Panc1 (cell line): ENCODE measurements at regions not wholly inside any gene's neighbourhood (a gene's known extent, or its start where the extent isn't known, plus 50 kb on each side); places are given as distances from the start of the nearest gene placed in this dataset.

ENCODE experiments used
- ATAC-seq: fragments of 200-7000 bp; cut with Tn5 transposase; 2 replicates; pipeline ENCODE4 v1.9.1; 2020; ENCODE audit warnings: mild to moderate bottlenecking, moderate library complexity
- BruUV-seq: library from RNA; stranded (reverse); fragments of 400-500 nt; replicated peaks from 2 replicates; lab custom pipeline; 2021; lab: Mats Ljungman, UMichigan
- CTCF ChIA-PET: fragments of 300-600 bp; sonication (Branson Sonifier 250); formaldehyde crosslinking; loops from one replicate; lab custom pipeline; 2022; ENCODE audit warnings: antibody characterized with exemption; lab: Charles Lee
- POLR2A ChIA-PET: fragments of 300-600 bp; sonication (Branson Sonifier 250); formaldehyde crosslinking; loops from one replicate; lab custom pipeline; 2022; ENCODE audit warnings: antibody characterized with exemption; lab: Charles Lee
- DNase-seq: peaks from one replicate; pipeline ENCODE4 v3.0.0-alpha.2; 2010; ENCODE audit warnings: low read depth, low spot score
- H3K27ac ChIP-seq: 2 replicates; pipeline ENCODE4 v1.5.1; 2011; ENCODE audit warnings: mild to moderate bottlenecking, low read length, inconsistent platforms
- H3K27me3 ChIP-seq: fragments of 200-500 bp; sonication (Bioruptor generic); 2 replicates; pipeline ENCODE4 v1.6.0; 2014; ENCODE audit warnings: low read length, inconsistent platforms; ENCODE audit not compliant: control insufficient read depth, insufficient read depth
- H3K36me3 ChIP-seq: fragments of 200-500 bp; sonication (Bioruptor generic); 2 replicates; pipeline ENCODE4 v1.5.1; 2014; ENCODE audit warnings: inconsistent platforms, mild to moderate bottlenecking, low read length, moderate library complexity; ENCODE audit not compliant: control insufficient read depth, insufficient read depth
- H3K4me1 ChIP-seq: 2 replicates; pipeline ENCODE4 v1.5.1; 2011; ENCODE audit warnings: inconsistent platforms, mild to moderate bottlenecking, low read length, moderate library complexity; ENCODE audit not compliant: control insufficient read depth, insufficient read depth
- H3K4me3 ChIP-seq, 2 experiments: 2 replicates each; pipeline ENCODE4 v1.5.1; 2011 to 2012; ENCODE audit warnings: low read depth in 2 of 2, low read length in 2 of 2, mild to moderate bottlenecking in 2 of 2, inconsistent platforms in 1 of 2, moderate library complexity in 1 of 2
- H3K9me3 ChIP-seq: fragments of 200-500 bp; sonication (Bioruptor generic); 2 replicates; pipeline ENCODE4 v1.5.1; 2014; ENCODE audit warnings: low read depth, mild to moderate bottlenecking, inconsistent platforms, low read length, moderate library complexity; ENCODE audit not compliant: control insufficient read depth, insufficient read depth
- POLR2AphosphoS5 ChIP-seq: IDR thresholded peaks from 2 replicates; pipeline ENCODE4 v1.6.1; 2012; ENCODE audit warnings: mild to moderate bottlenecking, low read depth, low read length, moderate library complexity
- SIN3A ChIP-seq: IDR thresholded peaks from 2 replicates; pipeline ENCODE4 v1.6.1; 2012; ENCODE audit warnings: low read depth, mild to moderate bottlenecking, low read length, moderate library complexity, borderline replicate concordance; ENCODE audit not compliant: insufficient read depth
- TCF7L2 ChIP-seq: IDR thresholded peaks from 2 replicates; pipeline ENCODE4 v1.6.1; 2011; ENCODE audit warnings: mild to moderate bottlenecking, low read depth, low read length, inconsistent platforms
- in situ Hi-C: cut with HindIII; loops from 2 replicates; pipeline ENCODE4 v1.10.0; 2016; ENCODE audit warnings: low sequenced_read_pairs, low pct_unique_long_range_greater_than_20kb
- intact Hi-C: fragments of 100-400 bp; cut with micrococcal nuclease; formaldehyde crosslinking; loops from one replicate; pipeline ENCODE4 v1.10.0; 2022; ENCODE audit not compliant: unreplicated experiment
- TF ChIP-seq, protein P1 (sequence below): fragments of 450-650 bp; IDR thresholded peaks from 2 replicates; pipeline ENCODE4 v1.5.1; 2017; ENCODE audit warnings: mild to moderate bottlenecking
- TF ChIP-seq, protein P2 (sequence below), 2 experiments: IDR thresholded peaks; 2 replicates each; pipeline ENCODE4 v1.6.1; 2011 to 2012; ENCODE audit warnings: low read depth in 2 of 2, control low read depth in 1 of 2, low read length in 1 of 2, mild to moderate bottlenecking in 1 of 2, moderate library complexity in 1 of 2; ENCODE audit not compliant: insufficient read depth in 1 of 2

- CTCF ChIA-PET: no interaction called here
- POLR2A ChIA-PET: no interaction called here
Measured at GRCh38 chr1:212495766-212496494, 63.2 kb downstream of the NENF start.

GRCh38 chr1:212496682-212497081 is 64.0 kb downstream of the NENF start:
- ATAC-seq: no peak
- in situ Hi-C loops: no loop called here

More at GRCh38 chr1:212495766-212496494, 63.2 kb downstream of the NENF start:
- H3K4me3 ChIP-seq: no peak overlapping the region
- ATAC-seq (no peak), DNase-seq (no peak)
- no peaks in the 10 kb centered on the region for H3K4me1 ChIP-seq
- intact Hi-C loops (no loop called here), in situ Hi-C loops (no loop called here)
- H3K9me3 ChIP-seq: no peaks in the 10 kb centered on the region
- no TSS peak for BruUV-seq
- TF ChIP-seq, protein P1, sequence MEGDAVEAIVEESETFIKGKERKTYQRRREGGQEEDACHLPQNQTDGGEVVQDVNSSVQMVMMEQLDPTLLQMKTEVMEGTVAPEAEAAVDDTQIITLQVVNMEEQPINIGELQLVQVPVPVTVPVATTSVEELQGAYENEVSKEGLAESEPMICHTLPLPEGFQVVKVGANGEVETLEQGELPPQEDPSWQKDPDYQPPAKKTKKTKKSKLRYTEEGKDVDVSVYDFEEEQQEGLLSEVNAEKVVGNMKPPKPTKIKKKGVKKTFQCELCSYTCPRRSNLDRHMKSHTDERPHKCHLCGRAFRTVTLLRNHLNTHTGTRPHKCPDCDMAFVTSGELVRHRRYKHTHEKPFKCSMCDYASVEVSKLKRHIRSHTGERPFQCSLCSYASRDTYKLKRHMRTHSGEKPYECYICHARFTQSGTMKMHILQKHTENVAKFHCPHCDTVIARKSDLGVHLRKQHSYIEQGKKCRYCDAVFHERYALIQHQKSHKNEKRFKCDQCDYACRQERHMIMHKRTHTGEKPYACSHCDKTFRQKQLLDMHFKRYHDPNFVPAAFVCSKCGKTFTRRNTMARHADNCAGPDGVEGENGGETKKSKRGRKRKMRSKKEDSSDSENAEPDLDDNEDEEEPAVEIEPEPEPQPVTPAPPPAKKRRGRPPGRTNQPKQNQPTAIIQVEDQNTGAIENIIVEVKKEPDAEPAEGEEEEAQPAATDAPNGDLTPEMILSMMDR: no peak
- no peak for TF ChIP-seq POLR2AphosphoS5
- TF ChIP-seq TCF7L2: no peak
- TF ChIP-seq, protein P2, sequence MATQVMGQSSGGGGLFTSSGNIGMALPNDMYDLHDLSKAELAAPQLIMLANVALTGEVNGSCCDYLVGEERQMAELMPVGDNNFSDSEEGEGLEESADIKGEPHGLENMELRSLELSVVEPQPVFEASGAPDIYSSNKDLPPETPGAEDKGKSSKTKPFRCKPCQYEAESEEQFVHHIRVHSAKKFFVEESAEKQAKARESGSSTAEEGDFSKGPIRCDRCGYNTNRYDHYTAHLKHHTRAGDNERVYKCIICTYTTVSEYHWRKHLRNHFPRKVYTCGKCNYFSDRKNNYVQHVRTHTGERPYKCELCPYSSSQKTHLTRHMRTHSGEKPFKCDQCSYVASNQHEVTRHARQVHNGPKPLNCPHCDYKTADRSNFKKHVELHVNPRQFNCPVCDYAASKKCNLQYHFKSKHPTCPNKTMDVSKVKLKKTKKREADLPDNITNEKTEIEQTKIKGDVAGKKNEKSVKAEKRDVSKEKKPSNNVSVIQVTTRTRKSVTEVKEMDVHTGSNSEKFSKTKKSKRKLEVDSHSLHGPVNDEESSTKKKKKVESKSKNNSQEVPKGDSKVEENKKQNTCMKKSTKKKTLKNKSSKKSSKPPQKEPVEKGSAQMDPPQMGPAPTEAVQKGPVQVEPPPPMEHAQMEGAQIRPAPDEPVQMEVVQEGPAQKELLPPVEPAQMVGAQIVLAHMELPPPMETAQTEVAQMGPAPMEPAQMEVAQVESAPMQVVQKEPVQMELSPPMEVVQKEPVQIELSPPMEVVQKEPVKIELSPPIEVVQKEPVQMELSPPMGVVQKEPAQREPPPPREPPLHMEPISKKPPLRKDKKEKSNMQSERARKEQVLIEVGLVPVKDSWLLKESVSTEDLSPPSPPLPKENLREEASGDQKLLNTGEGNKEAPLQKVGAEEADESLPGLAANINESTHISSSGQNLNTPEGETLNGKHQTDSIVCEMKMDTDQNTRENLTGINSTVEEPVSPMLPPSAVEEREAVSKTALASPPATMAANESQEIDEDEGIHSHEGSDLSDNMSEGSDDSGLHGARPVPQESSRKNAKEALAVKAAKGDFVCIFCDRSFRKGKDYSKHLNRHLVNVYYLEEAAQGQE (IDR thresholded peaks at IDR 0.05; ENCODE audit: insufficient read depth in 1 of 2, low read depth in 2 of 2, low read length in 1 of 2): no peak
- TF ChIP-seq SIN3A: no peak
- no peaks in the 10 kb centered on the region for H3K36me3 ChIP-seq
- H3K27me3 ChIP-seq: no peaks in the 10 kb centered on the region
- H3K27ac ChIP-seq: no peak overlapping the region

More at GRCh38 chr1:212496682-212497081, 64.0 kb downstream of the NENF start:
- Histone ChIP-seq H3K27ac (no peak overlapping the region), H3K9me3 (no peaks in the 10 kb centered on the region), H3K4me1 (no peaks in the 10 kb centered on the region), H3K27me3 (no peaks in the 10 kb centered on the region), H3K36me3 (no peaks in the 10 kb centered on the region), H3K4me3 (no peak overlapping the region)
- TF ChIP-seq, protein P2 (IDR thresholded peaks at IDR 0.05; ENCODE audit: insufficient read depth in 1 of 2, low read depth in 2 of 2, low read length in 1 of 2): no peak
- TF ChIP-seq POLR2AphosphoS5 (no peak), SIN3A (no peak), TCF7L2 (no peak)
- TF ChIP-seq, protein P1: no peak
- POLR2A ChIA-PET: no interaction called here
- no peak for DNase-seq
- no TSS peak for BruUV-seq
- CTCF ChIA-PET: no interaction called here
- intact Hi-C loops: no loop called here
